CD14-positive monocyte (primary cell): ENCODE measurements at regions not wholly inside any gene's neighbourhood (a gene's known extent, or its start where the extent isn't known, plus 50 kb on each side); places are given as distances from the start of the nearest gene placed in this dataset.

ENCODE experiments used
- DNase-seq, 3 donors: peaks; one replicate each; pipeline ENCODE4 v3.0.0-alpha.2; 2011 to 2022
- H2AFZ ChIP-seq: 2 replicates; pipeline ENCODE4 v1.6.0; 2012; ENCODE audit warnings: mild to moderate bottlenecking, low read depth, low read length, inconsistent platforms; ENCODE audit not compliant: insufficient read depth, poor library complexity, severe bottlenecking
- H3K27ac ChIP-seq, 2 donors: 1 replicate in 1 of 2; 2 replicates in 1 of 2; pipeline ENCODE4 v1.5.1; 2012 to 2013; ENCODE audit warnings: low read length in 2 of 2, control low read depth in 1 of 2, inconsistent platforms in 1 of 2, low read depth in 1 of 2, mild to moderate bottlenecking in 1 of 2
- H3K27me3 ChIP-seq, 2 donors: one replicate each; pipeline versions ENCODE4 v1.6.0 to v1.6.1; 2011 to 2013; ENCODE audit warnings: low read length in 2 of 2; ENCODE audit not compliant: control insufficient read depth in 2 of 2, insufficient read depth in 2 of 2
- H3K36me3 ChIP-seq, 2 donors: replicated peaks in 1 of 2; 1 replicate in 1 of 2; 2 replicates in 1 of 2; pipeline versions ENCODE4 v1.5.1 to v1.6.1; 2012 to 2013; ENCODE audit warnings: low read length in 2 of 2, control low read depth in 1 of 2, inconsistent platforms in 1 of 2, mild to moderate bottlenecking in 1 of 2; ENCODE audit not compliant: insufficient read depth in 2 of 2, control insufficient read depth in 1 of 2
- H3K4me1 ChIP-seq, 2 donors: 1 replicate in 1 of 2; 2 replicates in 1 of 2; pipeline versions ENCODE4 v1.5.1 to v1.6.1; 2012 to 2013; ENCODE audit warnings: low read length in 2 of 2, control low read depth in 1 of 2, inconsistent platforms in 1 of 2, mild to moderate bottlenecking in 1 of 2, moderate library complexity in 1 of 2; ENCODE audit not compliant: insufficient read depth in 2 of 2, control insufficient read depth in 1 of 2
- H3K4me2 ChIP-seq: replicated peaks from 2 replicates; pipeline ENCODE3; 2012; ENCODE audit warnings: low read length, moderate library complexity, mild to moderate bottlenecking; ENCODE audit not compliant: poor library complexity, severe bottlenecking; ENCODE audit errors: extremely low read depth
- H3K4me3 ChIP-seq, 3 experiments: fragments of 200-600 bp in 1 of 3; sonication (generic) in 1 of 3; replicated peaks in 1 of 3; 1 replicate in 2 of 3; 2 replicates in 1 of 3; pipeline ENCODE4 v1.5.1; 2011 to 2013; ENCODE audit warnings: low read length in 3 of 3, mild to moderate bottlenecking in 3 of 3, control low read depth in 2 of 3, low read depth in 2 of 3, inconsistent platforms in 1 of 3, moderate library complexity in 1 of 3
- H3K79me2 ChIP-seq: 2 replicates; pipeline ENCODE4 v1.6.0; 2012; ENCODE audit warnings: mild to moderate bottlenecking, control low read depth, inconsistent platforms, low read length, moderate library complexity; ENCODE audit not compliant: insufficient read depth
- H3K9ac ChIP-seq: 2 replicates; pipeline ENCODE4 v1.6.0; 2017; ENCODE audit warnings: low read length, mild to moderate bottlenecking; ENCODE audit not compliant: insufficient read depth, poor library complexity, severe bottlenecking
- H3K9me3 ChIP-seq, 2 donors: replicated peaks in 1 of 2; 1 replicate in 1 of 2; 2 replicates in 1 of 2; pipeline versions ENCODE4 v1.5.1 to v1.6.1; 2012 to 2013; ENCODE audit warnings: low read length in 2 of 2, control low read depth in 1 of 2; ENCODE audit not compliant: control insufficient read depth in 1 of 2, insufficient read depth in 1 of 2
- H4K20me1 ChIP-seq: 2 replicates; pipeline ENCODE4 v1.6.0; 2012; ENCODE audit warnings: mild to moderate bottlenecking, low read length, control low read depth, moderate library complexity; ENCODE audit not compliant: insufficient read depth
- H3K27ac Mint-ChIP-seq, 7 donors: one replicate each; pipeline ENCODE4 v1.8.0; 2020; ENCODE audit warnings: mild to moderate bottlenecking in 7 of 7, mixed read lengths in 7 of 7, moderate library complexity in 6 of 7, inconsistent platforms in 2 of 7
- H3K27me3 Mint-ChIP-seq, 3 donors: one replicate each; pipeline ENCODE4 v1.8.0; 2021 to 2022; ENCODE audit warnings: low read depth in 3 of 3, mild to moderate bottlenecking in 3 of 3, mixed read lengths in 3 of 3, moderate library complexity in 3 of 3, inconsistent platforms in 1 of 3
- H3K36me3 Mint-ChIP-seq, 2 donors: one replicate each; pipeline ENCODE4 v1.8.0; 2020; ENCODE audit warnings: mixed read lengths in 2 of 2, inconsistent platforms in 1 of 2, mild to moderate bottlenecking in 1 of 2
- H3K4me1 Mint-ChIP-seq: one replicate; pipeline ENCODE4 v1.8.0; 2020; ENCODE audit warnings: mild to moderate bottlenecking, mixed read lengths
- H3K4me3 Mint-ChIP-seq, 2 donors: one replicate each; pipeline ENCODE4 v1.8.0; 2020; ENCODE audit warnings: mild to moderate bottlenecking in 2 of 2, mixed read lengths in 2 of 2, moderate library complexity in 1 of 2
- H3K9me3 Mint-ChIP-seq, 7 donors: one replicate each; pipeline ENCODE4 v1.8.0; 2020 to 2022; ENCODE audit warnings: mixed read lengths in 7 of 7, mild to moderate bottlenecking in 6 of 7, moderate library complexity in 6 of 7, inconsistent platforms in 2 of 7
- WGBS: methylation state at CpG from one replicate; pipeline ENCODE4 v1.1.5; 2013; ENCODE audit warnings: missing lambda C conversion rate; ENCODE audit not compliant: insufficient coverage; 5-methylcytosine and 5-hydroxymethylcytosine counted together
- intact Hi-C, 2 donors: fragments of 100-400 bp; cut with micrococcal nuclease; formaldehyde crosslinking; loops; one replicate each; pipeline versions ENCODE4 v1.15.0 to v1.15.1; 2023
- TF ChIP-seq, protein P1 (sequence below): fragments of 200-600 bp; IDR thresholded peaks from one replicate; pipeline ENCODE4 v1.8.0; 2022; ENCODE audit warnings: antibody characterized with exemption, mild to moderate bottlenecking

DNA sequence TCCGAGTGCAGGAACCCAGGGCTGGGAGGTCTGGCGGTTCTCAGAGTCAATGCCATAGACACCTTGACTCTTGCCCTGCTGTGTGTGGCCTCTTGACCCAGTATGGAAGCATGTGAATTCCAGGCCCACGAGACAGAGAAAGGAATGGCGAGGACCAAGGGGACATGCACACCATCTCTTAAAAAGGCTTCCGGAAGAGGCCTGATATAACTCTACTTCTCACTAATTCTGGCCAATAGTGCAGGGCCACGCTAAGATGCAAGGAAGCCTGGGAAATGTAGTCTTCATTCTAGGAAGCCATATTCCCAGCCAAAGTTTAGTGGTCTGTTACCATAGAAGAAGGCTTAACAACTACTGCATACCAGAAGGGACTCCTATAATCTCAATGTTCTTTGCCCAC lies 177.0 kb upstream of the KCNG1 start:
- peak overlapping the region in 1 of 7 donors; percentile 7 for H3K27ac Mint-ChIP-seq
- TF ChIP-seq, protein P1, sequence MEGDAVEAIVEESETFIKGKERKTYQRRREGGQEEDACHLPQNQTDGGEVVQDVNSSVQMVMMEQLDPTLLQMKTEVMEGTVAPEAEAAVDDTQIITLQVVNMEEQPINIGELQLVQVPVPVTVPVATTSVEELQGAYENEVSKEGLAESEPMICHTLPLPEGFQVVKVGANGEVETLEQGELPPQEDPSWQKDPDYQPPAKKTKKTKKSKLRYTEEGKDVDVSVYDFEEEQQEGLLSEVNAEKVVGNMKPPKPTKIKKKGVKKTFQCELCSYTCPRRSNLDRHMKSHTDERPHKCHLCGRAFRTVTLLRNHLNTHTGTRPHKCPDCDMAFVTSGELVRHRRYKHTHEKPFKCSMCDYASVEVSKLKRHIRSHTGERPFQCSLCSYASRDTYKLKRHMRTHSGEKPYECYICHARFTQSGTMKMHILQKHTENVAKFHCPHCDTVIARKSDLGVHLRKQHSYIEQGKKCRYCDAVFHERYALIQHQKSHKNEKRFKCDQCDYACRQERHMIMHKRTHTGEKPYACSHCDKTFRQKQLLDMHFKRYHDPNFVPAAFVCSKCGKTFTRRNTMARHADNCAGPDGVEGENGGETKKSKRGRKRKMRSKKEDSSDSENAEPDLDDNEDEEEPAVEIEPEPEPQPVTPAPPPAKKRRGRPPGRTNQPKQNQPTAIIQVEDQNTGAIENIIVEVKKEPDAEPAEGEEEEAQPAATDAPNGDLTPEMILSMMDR = no peak

DNA sequence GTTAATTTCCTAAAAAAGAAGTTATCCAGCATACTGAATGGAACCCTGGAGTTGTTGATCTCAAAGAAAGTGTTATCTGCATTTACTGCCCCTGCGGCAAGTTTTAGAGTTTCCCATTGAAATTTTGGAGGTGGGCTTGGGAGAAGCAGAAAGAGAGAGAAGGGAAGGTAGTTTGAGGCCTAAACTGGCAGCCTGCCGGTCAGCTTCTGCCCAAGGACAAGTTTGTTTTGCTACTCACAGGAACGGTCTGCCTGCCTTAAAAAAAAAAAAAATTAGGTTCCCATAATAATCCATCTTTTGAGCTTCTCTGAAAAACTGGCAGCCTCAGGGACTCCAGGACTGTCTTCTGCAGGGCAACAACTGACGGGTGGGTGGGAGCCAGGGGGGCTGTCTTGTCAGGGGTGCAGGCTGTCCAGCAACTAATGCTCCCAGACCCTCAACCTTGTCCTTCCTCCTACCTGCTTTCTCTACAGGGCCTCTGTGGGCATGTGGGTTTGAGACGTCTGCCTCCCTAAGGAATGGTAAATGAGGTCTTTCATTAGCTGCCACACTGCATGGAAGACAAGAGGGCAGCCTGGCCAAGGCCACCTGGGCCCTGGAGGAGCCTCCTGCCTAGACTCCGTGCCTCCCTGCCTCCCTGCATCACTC lies 176.1 kb upstream of the KCNG1 start:
- H3K27me3 ChIP-seq = no peaks in the 10 kb centered on the region
- 100% methylated on average over 1 of the region's 6 CpGs for WGBS
- Mint-ChIP-seq H3K27me3 (peaks cover 2 to 7% (median 4%) of the 10 kb centered on the region in 3 donors), H3K4me1 (no peaks in the 10 kb centered on the region), H3K36me3 (no peaks in the 10 kb centered on the region), H3K4me3 (no peak overlapping the region), H3K9me3 (peaks cover 0 to 2% (median 0%) of the 10 kb centered on the region in 7 donors), H3K27ac (peak overlapping the region in 1 of 7 donors; percentile 31)
- intact Hi-C loops = no loop called here
- no peaks in the 10 kb centered on the region for H3K9me3 ChIP-seq
- no peak overlapping the region for H3K4me3 ChIP-seq
- no peaks in the 10 kb centered on the region for H3K36me3 ChIP-seq
- no peak for DNase-seq
- no peak overlapping the region for H3K9ac ChIP-seq
- no peak overlapping the region for H2AFZ ChIP-seq
- no peaks in the 10 kb centered on the region for H3K79me2 ChIP-seq
- H3K4me2 ChIP-seq = no peak overlapping the region
- TF ChIP-seq, protein P1 = no peak
- no peaks in the 10 kb centered on the region for H3K4me1 ChIP-seq
- no peaks in the 10 kb centered on the region for H4K20me1 ChIP-seq
- H3K27ac ChIP-seq = no peak overlapping the region

More for the DNA sequence above, 177.0 kb upstream of the KCNG1 start:
- H3K36me3 ChIP-seq = no peaks in the 10 kb centered on the region
- H3K4me3 ChIP-seq = no peak overlapping the region
- H3K4me3 Mint-ChIP-seq = no peak overlapping the region
- peaks cover 0 to 2% (median 0%) of the 10 kb centered on the region in 7 donors for H3K9me3 Mint-ChIP-seq
- H3K79me2 ChIP-seq = no peaks in the 10 kb centered on the region
- H3K4me2 ChIP-seq = no peak overlapping the region
- no peak overlapping the region for H2AFZ ChIP-seq
- 77% methylated on average over 3 of the region's 6 CpGs for WGBS
- H3K27ac ChIP-seq = no peak overlapping the region
- no peaks in the 10 kb centered on the region for H3K4me1 ChIP-seq
- no peaks in the 10 kb centered on the region for H3K9me3 ChIP-seq
- H3K27me3 ChIP-seq = no peaks in the 10 kb centered on the region
- DNase-seq = no peak
- intact Hi-C loops = no loop called here
- H4K20me1 ChIP-seq = no peaks in the 10 kb centered on the region
- no peaks in the 10 kb centered on the region for H3K36me3 Mint-ChIP-seq
- H3K27me3 Mint-ChIP-seq = peaks cover 2 to 8% (median 5%) of the 10 kb centered on the region in 3 donors
- H3K4me1 Mint-ChIP-seq = no peaks in the 10 kb centered on the region
- no peak overlapping the region for H3K9ac ChIP-seq
